Fibroblast of pulmonary artery (primary cell): ENCODE measurements at regions not wholly inside any gene's neighbourhood (a gene's known extent, or its start where the extent isn't known, plus 50 kb on each side); places are given as distances from the start of the nearest gene placed in this dataset.

Experiments
- DNase-seq: peaks from one replicate; pipeline ENCODE4 v3.0.0-alpha.2; 2010; ENCODE audit warnings: low read depth
- H3K4me3 ChIP-seq: replicated peaks from 2 replicates; pipeline ENCODE4 v1.5.1; 2011; ENCODE audit warnings: low read depth, mild to moderate bottlenecking, control low read depth, low read length, moderate library complexity
- CTCF ChIP-seq: IDR thresholded peaks from 2 replicates; pipeline ENCODE4 v1.5.1; 2011; ENCODE audit warnings: mild to moderate bottlenecking, control low read depth, low read length, inconsistent platforms; ENCODE audit errors: missing control alignments

GRCh38 chr15:59751552-59752413 lies 62.7 kb upstream of the BNIP2 start:
- TF ChIP-seq CTCF, result peak; percentile 14
- DNase-seq, result peak; percentile 9
- no peak overlapping the region for H3K4me3 ChIP-seq

- TF ChIP-seq CTCF, result no peak
- H3K4me3 ChIP-seq, result no peak overlapping the region
- no peak for DNase-seq
These were observed 57.7 kb upstream of the BNIP2 start for GRCh38 chr15:59746777-59747176.

GRCh38 chr15:59741274-59741906 lies 52.3 kb upstream of the BNIP2 start:
- TF ChIP-seq CTCF, result no peak
- no peak overlapping the region for H3K4me3 ChIP-seq
- DNase-seq, result peak; percentile 17

GRCh38 chr15:59739557-59740186 lies 50.6 kb upstream of the BNIP2 start:
- H3K4me3 ChIP-seq, result no peak overlapping the region
- no peak for DNase-seq
- no peak for TF ChIP-seq CTCF
